CD14-positive monocyte (primary cell): ENCODE measurements at regions not wholly inside any gene's neighbourhood (a gene's known extent, or its start where the extent isn't known, plus 50 kb on each side); places are given as distances from the start of the nearest gene placed in this dataset.

Experiments
- DNase-seq, 3 donors: peaks; one replicate each; pipeline ENCODE4 v3.0.0-alpha.2; 2011 to 2022
- H2AFZ ChIP-seq: 2 replicates; pipeline ENCODE4 v1.6.0; 2012; ENCODE audit warnings: mild to moderate bottlenecking, low read depth, low read length, inconsistent platforms; ENCODE audit not compliant: insufficient read depth, poor library complexity, severe bottlenecking
- H3K27ac ChIP-seq, 2 donors: 1 replicate in 1 of 2; 2 replicates in 1 of 2; pipeline ENCODE4 v1.5.1; 2012 to 2013; ENCODE audit warnings: low read length in 2 of 2, control low read depth in 1 of 2, inconsistent platforms in 1 of 2, low read depth in 1 of 2, mild to moderate bottlenecking in 1 of 2
- H3K27me3 ChIP-seq, 2 donors: one replicate each; pipeline versions ENCODE4 v1.6.0 to v1.6.1; 2011 to 2013; ENCODE audit warnings: low read length in 2 of 2; ENCODE audit not compliant: control insufficient read depth in 2 of 2, insufficient read depth in 2 of 2
- H3K36me3 ChIP-seq, 2 donors: replicated peaks in 1 of 2; 1 replicate in 1 of 2; 2 replicates in 1 of 2; pipeline versions ENCODE4 v1.5.1 to v1.6.1; 2012 to 2013; ENCODE audit warnings: low read length in 2 of 2, control low read depth in 1 of 2, inconsistent platforms in 1 of 2, mild to moderate bottlenecking in 1 of 2; ENCODE audit not compliant: insufficient read depth in 2 of 2, control insufficient read depth in 1 of 2
- H3K4me1 ChIP-seq, 2 donors: 1 replicate in 1 of 2; 2 replicates in 1 of 2; pipeline versions ENCODE4 v1.5.1 to v1.6.1; 2012 to 2013; ENCODE audit warnings: low read length in 2 of 2, control low read depth in 1 of 2, inconsistent platforms in 1 of 2, mild to moderate bottlenecking in 1 of 2, moderate library complexity in 1 of 2; ENCODE audit not compliant: insufficient read depth in 2 of 2, control insufficient read depth in 1 of 2
- H3K4me2 ChIP-seq: replicated peaks from 2 replicates; pipeline ENCODE3; 2012; ENCODE audit warnings: low read length, moderate library complexity, mild to moderate bottlenecking; ENCODE audit not compliant: poor library complexity, severe bottlenecking; ENCODE audit errors: extremely low read depth
- H3K4me3 ChIP-seq, 3 experiments: fragments of 200-600 bp in 1 of 3; sonication (generic) in 1 of 3; replicated peaks in 1 of 3; 1 replicate in 2 of 3; 2 replicates in 1 of 3; pipeline ENCODE4 v1.5.1; 2011 to 2013; ENCODE audit warnings: low read length in 3 of 3, mild to moderate bottlenecking in 3 of 3, control low read depth in 2 of 3, low read depth in 2 of 3, inconsistent platforms in 1 of 3, moderate library complexity in 1 of 3
- H3K79me2 ChIP-seq: 2 replicates; pipeline ENCODE4 v1.6.0; 2012; ENCODE audit warnings: mild to moderate bottlenecking, control low read depth, inconsistent platforms, low read length, moderate library complexity; ENCODE audit not compliant: insufficient read depth
- H3K9ac ChIP-seq: 2 replicates; pipeline ENCODE4 v1.6.0; 2017; ENCODE audit warnings: low read length, mild to moderate bottlenecking; ENCODE audit not compliant: insufficient read depth, poor library complexity, severe bottlenecking
- H3K9me3 ChIP-seq, 2 donors: replicated peaks in 1 of 2; 1 replicate in 1 of 2; 2 replicates in 1 of 2; pipeline versions ENCODE4 v1.5.1 to v1.6.1; 2012 to 2013; ENCODE audit warnings: low read length in 2 of 2, control low read depth in 1 of 2; ENCODE audit not compliant: control insufficient read depth in 1 of 2, insufficient read depth in 1 of 2
- H4K20me1 ChIP-seq: 2 replicates; pipeline ENCODE4 v1.6.0; 2012; ENCODE audit warnings: mild to moderate bottlenecking, low read length, control low read depth, moderate library complexity; ENCODE audit not compliant: insufficient read depth
- H3K27ac Mint-ChIP-seq, 7 donors: one replicate each; pipeline ENCODE4 v1.8.0; 2020; ENCODE audit warnings: mild to moderate bottlenecking in 7 of 7, mixed read lengths in 7 of 7, moderate library complexity in 6 of 7, inconsistent platforms in 2 of 7
- H3K27me3 Mint-ChIP-seq, 3 donors: one replicate each; pipeline ENCODE4 v1.8.0; 2021 to 2022; ENCODE audit warnings: low read depth in 3 of 3, mild to moderate bottlenecking in 3 of 3, mixed read lengths in 3 of 3, moderate library complexity in 3 of 3, inconsistent platforms in 1 of 3
- H3K36me3 Mint-ChIP-seq, 2 donors: one replicate each; pipeline ENCODE4 v1.8.0; 2020; ENCODE audit warnings: mixed read lengths in 2 of 2, inconsistent platforms in 1 of 2, mild to moderate bottlenecking in 1 of 2
- H3K4me1 Mint-ChIP-seq: one replicate; pipeline ENCODE4 v1.8.0; 2020; ENCODE audit warnings: mild to moderate bottlenecking, mixed read lengths
- H3K4me3 Mint-ChIP-seq, 2 donors: one replicate each; pipeline ENCODE4 v1.8.0; 2020; ENCODE audit warnings: mild to moderate bottlenecking in 2 of 2, mixed read lengths in 2 of 2, moderate library complexity in 1 of 2
- H3K9me3 Mint-ChIP-seq, 7 donors: one replicate each; pipeline ENCODE4 v1.8.0; 2020 to 2022; ENCODE audit warnings: mixed read lengths in 7 of 7, mild to moderate bottlenecking in 6 of 7, moderate library complexity in 6 of 7, inconsistent platforms in 2 of 7
- CTCF ChIP-seq: fragments of 200-600 bp; IDR thresholded peaks from one replicate; pipeline ENCODE4 v1.8.0; 2022; ENCODE audit warnings: antibody characterized with exemption, mild to moderate bottlenecking
- WGBS: methylation state at CpG from one replicate; pipeline ENCODE4 v1.1.5; 2013; ENCODE audit warnings: missing lambda C conversion rate; ENCODE audit not compliant: insufficient coverage; 5-methylcytosine and 5-hydroxymethylcytosine counted together
- intact Hi-C, 2 donors: fragments of 100-400 bp; cut with micrococcal nuclease; formaldehyde crosslinking; loops; one replicate each; pipeline versions ENCODE4 v1.15.0 to v1.15.1; 2023

GRCh38 chr9:87198716-87199115 is 251.4 kb upstream of the GAS1 start:
- H3K27ac ChIP-seq, result no peak overlapping the region
- Mint-ChIP-seq H3K4me3 (no peak overlapping the region), H3K36me3 (no peaks in the 10 kb centered on the region), H3K4me1 (peaks cover 4% of the 10 kb centered on the region), H3K9me3 (peaks cover 0 to 4% (median 0%) of the 10 kb centered on the region in 7 donors), H3K27ac (no peak overlapping the region), H3K27me3 (peaks cover 0 to 10% (median 5%) of the 10 kb centered on the region in 3 donors)
- no peak overlapping the region for H2AFZ ChIP-seq
- H3K4me1 ChIP-seq, result no peaks in the 10 kb centered on the region
- H3K4me3 ChIP-seq, result no peak overlapping the region
- WGBS, result 100% methylated on average over 1 of the region's 3 CpGs
- H3K36me3 ChIP-seq, result no peaks in the 10 kb centered on the region
- no peak for TF ChIP-seq CTCF
- H3K4me2 ChIP-seq, result no peak overlapping the region
- intact Hi-C loops, result no loop called here
- H3K9ac ChIP-seq, result no peak overlapping the region
- H3K79me2 ChIP-seq, result no peaks in the 10 kb centered on the region
- DNase-seq, result no peak
- H3K27me3 ChIP-seq, result peaks cover 0 to 3% of the 10 kb centered on the region in 2 donors
- no peaks in the 10 kb centered on the region for H4K20me1 ChIP-seq
- no peaks in the 10 kb centered on the region for H3K9me3 ChIP-seq

DNA sequence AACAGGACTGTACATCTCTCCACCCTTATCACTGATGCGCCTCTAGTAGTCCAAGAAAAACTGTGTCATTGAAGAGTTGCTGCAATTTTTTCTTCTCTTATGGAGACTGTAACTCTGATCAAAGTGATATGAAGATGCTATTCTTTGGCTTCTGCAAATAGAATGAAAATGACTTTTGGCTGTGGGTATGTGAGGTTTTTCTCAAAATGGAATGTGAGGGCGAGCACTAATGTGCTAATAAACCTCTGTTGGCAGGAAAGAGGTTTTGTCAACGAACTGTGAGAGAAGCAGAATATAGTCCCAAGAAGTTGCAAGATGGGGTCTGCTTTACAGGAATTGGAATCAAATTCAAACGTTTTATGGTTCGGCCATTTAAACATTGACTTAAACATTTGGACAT is 252.0 kb upstream of the GAS1 start:
- H4K20me1 ChIP-seq, result no peaks in the 10 kb centered on the region
- H3K27me3 Mint-ChIP-seq, result peaks cover 0 to 10% (median 5%) of the 10 kb centered on the region in 3 donors
- no peak overlapping the region for H3K9ac ChIP-seq
- intact Hi-C loops, result no loop called here
- H3K4me3 ChIP-seq, result no peak overlapping the region
- H3K9me3 Mint-ChIP-seq, result peaks cover 0 to 4% (median 0%) of the 10 kb centered on the region in 7 donors
- no peak overlapping the region for H3K27ac Mint-ChIP-seq
- peaks cover 0 to 3% of the 10 kb centered on the region in 2 donors for H3K27me3 ChIP-seq
- H3K36me3 ChIP-seq, result no peaks in the 10 kb centered on the region
- WGBS, result 90% methylated on average over 3 of the region's 5 CpGs
- no peak overlapping the region for H3K27ac ChIP-seq
- no peak overlapping the region for H2AFZ ChIP-seq
- no peak for DNase-seq
- H3K36me3 Mint-ChIP-seq, result no peaks in the 10 kb centered on the region
- no peak overlapping the region for H3K4me3 Mint-ChIP-seq
- H3K9me3 ChIP-seq, result no peaks in the 10 kb centered on the region
- no peaks in the 10 kb centered on the region for H3K4me1 ChIP-seq
- no peaks in the 10 kb centered on the region for H3K79me2 ChIP-seq
- peaks cover 4% of the 10 kb centered on the region for H3K4me1 Mint-ChIP-seq
- H3K4me2 ChIP-seq, result no peak overlapping the region
- no peak for TF ChIP-seq CTCF
